K562 (cell line): ENCODE measurements at regions not wholly inside any gene's neighbourhood (a gene's known extent, or its start where the extent isn't known, plus 50 kb on each side); places are given as distances from the start of the nearest gene placed in this dataset.

Experiments
- ATAC-seq: fragments of 200-7000 bp; cut with Tn5 transposase; 3 replicates; pipeline ENCODE4 v1.9.1; 2020; ENCODE audit warnings: moderate library complexity
- BruUV-seq: library from RNA; stranded (reverse); fragments of 400-500 nt; replicated peaks from 2 replicates; lab custom pipeline; 2021; lab: Mats Ljungman, UMichigan
- CTCF ChIA-PET: fragments of 300-600 bp; formaldehyde crosslinking; extraction: SDS; loops from one replicate; lab custom pipeline; 2021; ENCODE audit warnings: low intra/inter-chr PET ratio; lab: Yijun Ruan, JAX
- POLR2A ChIA-PET: fragments of 300-600, 350-650 bp; sonication (Branson Sonifier 250); formaldehyde crosslinking; extraction: SDS; loops from one replicate; lab custom pipeline; 2021; ENCODE audit warnings: antibody characterized with exemption, inconsistent platforms; lab: Yijun Ruan, JAX
- DNase-seq, 4 experiments: peaks; one replicate each; pipeline versions ENCODE4 v3.0.0 to v3.0.0-alpha.2; 2011 to 2018; ENCODE audit warnings: low spot score in 3 of 4, mixed read lengths in 3 of 4; ENCODE audit errors: extremely low read depth in 1 of 4
- FAIRE-seq: peaks from 2 replicates; lab custom pipeline; 2011; peaks lifted over from hg19 to GRCh38; lab: Jason Lieb, UNC
- H2AFZ ChIP-seq: 2 replicates; pipeline ENCODE4 v1.6.0; 2011; ENCODE audit warnings: low read depth, low read length, control low read depth, inconsistent platforms
- H3K27ac ChIP-seq: fragments of 200-600 bp; 3 replicates; pipeline ENCODE4 v1.8.0; 2011; ENCODE audit warnings: low read depth, mild to moderate bottlenecking, control low read depth, inconsistent platforms, low read length, moderate library complexity, mixed read lengths; ENCODE audit errors: extremely low read depth
- H3K27me3 ChIP-seq, 2 experiments: fragments of 300-600 bp in 1 of 2; 2 replicates in 1 of 2; 3 replicates in 1 of 2; pipeline versions ENCODE4 v1.6.0 to v1.8.0; 2011; ENCODE audit warnings: inconsistent platforms in 2 of 2, low read length in 2 of 2, mild to moderate bottlenecking in 1 of 2, mixed read lengths in 1 of 2, moderate library complexity in 1 of 2; ENCODE audit not compliant: control insufficient read depth in 2 of 2, insufficient read depth in 2 of 2
- H3K36me3 ChIP-seq: fragments of 300-600 bp; 3 replicates; pipeline ENCODE4 v1.8.0; 2011; ENCODE audit warnings: mild to moderate bottlenecking, low read length, inconsistent platforms; ENCODE audit not compliant: control insufficient read depth, insufficient read depth
- H3K4me1 ChIP-seq, 2 experiments: fragments of 200-600 bp in 1 of 2; replicated peaks in 1 of 2; 2 replicates in 1 of 2; 3 replicates in 1 of 2; pipeline versions ENCODE4 v1.5.1 to v1.8.0; 2011; ENCODE audit warnings: inconsistent platforms in 2 of 2, low read length in 2 of 2, mild to moderate bottlenecking in 1 of 2, mixed read lengths in 1 of 2, moderate library complexity in 1 of 2; ENCODE audit not compliant: control insufficient read depth in 2 of 2, insufficient read depth in 2 of 2
- H3K4me2 ChIP-seq: 2 replicates; pipeline ENCODE4 v1.6.1; 2011; ENCODE audit warnings: low read length, control low read depth, inconsistent platforms, mixed read lengths; ENCODE audit not compliant: insufficient read depth
- H3K4me3 ChIP-seq: fragments of 200-600 bp; sonication (generic), shearing (Covaris generic); 2 replicates; pipeline ENCODE4 v1.5.1; 2016; ENCODE audit warnings: control low read depth, inconsistent platforms
- H3K79me2 ChIP-seq: fragments of 200-600 bp; 3 replicates; pipeline ENCODE4 v1.8.0; 2011; ENCODE audit warnings: low read length, inconsistent platforms; ENCODE audit not compliant: control insufficient read depth, insufficient read depth
- H3K9ac ChIP-seq, 2 experiments: 2 replicates each; pipeline versions ENCODE4 v1.6.0 to v1.6.1; 2011; ENCODE audit warnings: low read depth in 2 of 2, low read length in 2 of 2, control low read depth in 1 of 2, inconsistent platforms in 1 of 2, mild to moderate bottlenecking in 1 of 2, mixed read lengths in 1 of 2; ENCODE audit not compliant: insufficient read depth in 1 of 2
- H3K9me1 ChIP-seq: one replicate; pipeline ENCODE4 v1.6.0; 2011; ENCODE audit warnings: inconsistent platforms, mild to moderate bottlenecking, low read length, moderate library complexity; ENCODE audit not compliant: control insufficient read depth, insufficient read depth
- H3K9me3 ChIP-seq: replicated peaks from 2 replicates; pipeline ENCODE4 v1.5.1; 2011; ENCODE audit warnings: low read depth, low read length, inconsistent platforms; ENCODE audit not compliant: control insufficient read depth, insufficient read depth
- H4K20me1 ChIP-seq: replicated peaks from 2 replicates; pipeline ENCODE4 v1.6.1; 2011; ENCODE audit warnings: low read length, inconsistent platforms, mixed read lengths; ENCODE audit not compliant: control insufficient read depth, insufficient read depth
- FOXM1 ChIP-seq, 2 experiments: fragments of 450-650 bp in 1 of 2; sonication (generic) in 1 of 2; formaldehyde crosslinking in 1 of 2; IDR thresholded peaks; 2 replicates each; pipeline versions ENCODE4 v1.6.1 to v1.9.0; 2017 to 2022; ENCODE audit warnings: low read depth in 2 of 2, mild to moderate bottlenecking in 2 of 2, missing genetic modification reagents in 1 of 2, moderate library complexity in 1 of 2
- GATAD2A ChIP-seq: fragments of 450-650 bp; IDR thresholded peaks from 2 replicates; pipeline ENCODE4 v1.6.1; 2017
- HCFC1 ChIP-seq: IDR thresholded peaks from 2 replicates; pipeline ENCODE4 v1.6.1; 2012; ENCODE audit warnings: low read depth, low read length, improper control_type of control experiment
- MCM5 ChIP-seq: fragments of 450-650 bp; IDR thresholded peaks from 2 replicates; pipeline ENCODE4 v1.6.1; 2016; ENCODE audit warnings: low read depth
- RBM15 ChIP-seq: fragments of 200-400 bp; formaldehyde crosslinking; IDR thresholded peaks from 2 replicates; pipeline ENCODE4 v1.6.1; 2018; ENCODE audit warnings: mild to moderate bottlenecking, low read length, moderate library complexity; ENCODE audit not compliant: insufficient read depth
- TAF9B ChIP-seq: fragments of 450-650 bp; IDR thresholded peaks from 2 replicates; pipeline ENCODE4 v1.6.1; 2018; ENCODE audit warnings: mild to moderate bottlenecking; ENCODE audit not compliant: partially characterized antibody
- WGBS: fragments of 100-300 bp; shearing (Covaris generic); methylation state at CpG from one replicate; pipeline ENCODE4 v1.1.6; 2016; ENCODE audit warnings: low coverage, mixed read lengths; ENCODE audit not compliant: insufficient coverage; ENCODE audit errors: missing lambda C conversion rate; 5-methylcytosine and 5-hydroxymethylcytosine counted together
- in situ Hi-C: fragments of 300-500 bp; cut with MboI; formaldehyde crosslinking; loops from 4 replicates; pipeline ENCODE4 v1.15.0; 2018; ENCODE audit warnings: inconsistent platforms, mixed read lengths
- intact Hi-C: fragments of 100-400 bp; cut with micrococcal nuclease; formaldehyde crosslinking; loops from 2 replicates; pipeline ENCODE4 v1.14.2; 2022
- TF ChIP-seq, protein P1 (sequence below), 3 experiments: IDR thresholded peaks in 2 of 3; conservative IDR thresholded peaks in 1 of 3; 2 replicates each; pipeline ENCODE4 v1.5.1; 2011 to 2012; ENCODE audit warnings: low read length in 3 of 3, mild to moderate bottlenecking in 3 of 3, control low read depth in 2 of 3, improper control_type of control experiment in 1 of 3, inconsistent platforms in 1 of 3, low read depth in 1 of 3, mixed read lengths in 1 of 3, moderate library complexity in 1 of 3; ENCODE audit not compliant: insufficient read depth in 2 of 3
- TF ChIP-seq, protein P2 (sequence below): fragments of 450-650 bp; IDR thresholded peaks from 2 replicates; pipeline ENCODE4 v1.6.1; 2014; ENCODE audit warnings: low read depth, mild to moderate bottlenecking, moderate library complexity, borderline replicate concordance
- TF ChIP-seq, protein P3 (sequence below), 2 experiments: IDR thresholded peaks; 2 replicates each; pipeline ENCODE4 v1.6.1; 2012; ENCODE audit warnings: improper control_type of control experiment in 2 of 2, low read depth in 2 of 2, low read length in 2 of 2, borderline replicate concordance in 1 of 2

DNA sequence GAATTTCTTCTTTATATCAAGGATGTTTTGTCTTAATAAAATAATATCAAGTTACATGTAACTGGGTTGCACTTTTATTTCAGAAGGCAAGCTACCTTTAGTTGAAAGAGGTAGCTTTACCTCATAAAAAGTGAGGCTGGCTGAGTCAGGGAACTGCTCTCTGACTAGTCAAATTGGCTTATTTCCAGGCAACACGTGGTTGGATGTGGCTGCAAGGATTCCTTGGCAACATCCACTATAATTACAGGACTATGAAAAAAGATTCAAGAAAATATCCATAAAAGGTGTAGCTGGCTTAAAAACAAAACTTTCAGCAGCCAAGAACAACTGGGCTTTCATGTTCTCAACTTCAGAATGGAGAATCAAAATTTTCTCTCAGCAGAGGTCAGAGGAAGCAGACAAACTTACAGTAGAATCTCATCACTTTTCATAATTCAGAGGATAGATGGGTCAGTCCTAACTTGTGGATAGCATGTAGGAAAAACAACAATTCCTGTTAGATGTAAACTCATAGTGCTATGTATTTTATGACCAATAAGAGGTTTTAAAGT, 779.1 kb downstream of the MECOM start:
- no peak overlapping the region for H3K4me2 ChIP-seq
- H3K4me3 ChIP-seq: no peak overlapping the region
- POLR2A ChIA-PET: no interaction called here
- BruUV-seq: no TSS peak
- intact Hi-C loops (no loop called here), in situ Hi-C loops (no loop called here)
- FAIRE-seq (no peak), DNase-seq (no peak), ATAC-seq (no peak)
- H3K9ac ChIP-seq: no peak overlapping the region
- no peak overlapping the region for H3K27ac ChIP-seq
- WGBS: 0% methylated on average over 1 of the region's 1 CpG
- no peaks in the 10 kb centered on the region for H4K20me1 ChIP-seq
- CTCF ChIA-PET: no interaction called here
- H3K4me1 ChIP-seq: no peaks in the 10 kb centered on the region
- TF ChIP-seq, protein P1, sequence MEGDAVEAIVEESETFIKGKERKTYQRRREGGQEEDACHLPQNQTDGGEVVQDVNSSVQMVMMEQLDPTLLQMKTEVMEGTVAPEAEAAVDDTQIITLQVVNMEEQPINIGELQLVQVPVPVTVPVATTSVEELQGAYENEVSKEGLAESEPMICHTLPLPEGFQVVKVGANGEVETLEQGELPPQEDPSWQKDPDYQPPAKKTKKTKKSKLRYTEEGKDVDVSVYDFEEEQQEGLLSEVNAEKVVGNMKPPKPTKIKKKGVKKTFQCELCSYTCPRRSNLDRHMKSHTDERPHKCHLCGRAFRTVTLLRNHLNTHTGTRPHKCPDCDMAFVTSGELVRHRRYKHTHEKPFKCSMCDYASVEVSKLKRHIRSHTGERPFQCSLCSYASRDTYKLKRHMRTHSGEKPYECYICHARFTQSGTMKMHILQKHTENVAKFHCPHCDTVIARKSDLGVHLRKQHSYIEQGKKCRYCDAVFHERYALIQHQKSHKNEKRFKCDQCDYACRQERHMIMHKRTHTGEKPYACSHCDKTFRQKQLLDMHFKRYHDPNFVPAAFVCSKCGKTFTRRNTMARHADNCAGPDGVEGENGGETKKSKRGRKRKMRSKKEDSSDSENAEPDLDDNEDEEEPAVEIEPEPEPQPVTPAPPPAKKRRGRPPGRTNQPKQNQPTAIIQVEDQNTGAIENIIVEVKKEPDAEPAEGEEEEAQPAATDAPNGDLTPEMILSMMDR (IDR thresholded peaks at IDR 0.05 in 2 of 3, conservative IDR thresholded peaks at IDR 0.05 in 1 of 3; ENCODE audit: insufficient read depth in 2 of 3, low read depth in 1 of 3, low read length in 3 of 3): no peak
- no peak for TF ChIP-seq MCM5
- TF ChIP-seq, protein P2, sequence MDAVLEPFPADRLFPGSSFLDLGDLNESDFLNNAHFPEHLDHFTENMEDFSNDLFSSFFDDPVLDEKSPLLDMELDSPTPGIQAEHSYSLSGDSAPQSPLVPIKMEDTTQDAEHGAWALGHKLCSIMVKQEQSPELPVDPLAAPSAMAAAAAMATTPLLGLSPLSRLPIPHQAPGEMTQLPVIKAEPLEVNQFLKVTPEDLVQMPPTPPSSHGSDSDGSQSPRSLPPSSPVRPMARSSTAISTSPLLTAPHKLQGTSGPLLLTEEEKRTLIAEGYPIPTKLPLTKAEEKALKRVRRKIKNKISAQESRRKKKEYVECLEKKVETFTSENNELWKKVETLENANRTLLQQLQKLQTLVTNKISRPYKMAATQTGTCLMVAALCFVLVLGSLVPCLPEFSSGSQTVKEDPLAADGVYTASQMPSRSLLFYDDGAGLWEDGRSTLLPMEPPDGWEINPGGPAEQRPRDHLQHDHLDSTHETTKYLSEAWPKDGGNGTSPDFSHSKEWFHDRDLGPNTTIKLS: no peak
- no peak for TF ChIP-seq TAF9B
- TF ChIP-seq GATAD2A: no peak
- TF ChIP-seq FOXM1 (IDR thresholded peaks at IDR 0.05; ENCODE audit: low read depth): no peak
- TF ChIP-seq FOXM1 (CRISPR knock-in tag; IDR thresholded peaks at IDR 0.05; ENCODE audit: low read depth): no peak
- TF ChIP-seq HCFC1: no peak
- no peak for TF ChIP-seq RBM15
- TF ChIP-seq, protein P3, sequence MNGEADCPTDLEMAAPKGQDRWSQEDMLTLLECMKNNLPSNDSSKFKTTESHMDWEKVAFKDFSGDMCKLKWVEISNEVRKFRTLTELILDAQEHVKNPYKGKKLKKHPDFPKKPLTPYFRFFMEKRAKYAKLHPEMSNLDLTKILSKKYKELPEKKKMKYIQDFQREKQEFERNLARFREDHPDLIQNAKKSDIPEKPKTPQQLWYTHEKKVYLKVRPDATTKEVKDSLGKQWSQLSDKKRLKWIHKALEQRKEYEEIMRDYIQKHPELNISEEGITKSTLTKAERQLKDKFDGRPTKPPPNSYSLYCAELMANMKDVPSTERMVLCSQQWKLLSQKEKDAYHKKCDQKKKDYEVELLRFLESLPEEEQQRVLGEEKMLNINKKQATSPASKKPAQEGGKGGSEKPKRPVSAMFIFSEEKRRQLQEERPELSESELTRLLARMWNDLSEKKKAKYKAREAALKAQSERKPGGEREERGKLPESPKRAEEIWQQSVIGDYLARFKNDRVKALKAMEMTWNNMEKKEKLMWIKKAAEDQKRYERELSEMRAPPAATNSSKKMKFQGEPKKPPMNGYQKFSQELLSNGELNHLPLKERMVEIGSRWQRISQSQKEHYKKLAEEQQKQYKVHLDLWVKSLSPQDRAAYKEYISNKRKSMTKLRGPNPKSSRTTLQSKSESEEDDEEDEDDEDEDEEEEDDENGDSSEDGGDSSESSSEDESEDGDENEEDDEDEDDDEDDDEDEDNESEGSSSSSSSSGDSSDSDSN (IDR thresholded peaks at IDR 0.05; ENCODE audit: borderline replicate concordance in 1 of 2, low read depth in 2 of 2, low read length in 2 of 2): no peak
- H2AFZ ChIP-seq: no peak overlapping the region
- H3K9me3 ChIP-seq: no peaks in the 10 kb centered on the region
- no peaks in the 10 kb centered on the region for H3K79me2 ChIP-seq
- H3K9me1 ChIP-seq: no peaks in the 10 kb centered on the region
- no peaks in the 10 kb centered on the region for H3K27me3 ChIP-seq
- H3K36me3 ChIP-seq: no peaks in the 10 kb centered on the region
